ENCODE measurements at regions not wholly inside any gene's neighbourhood (a gene's known extent, or its start where the extent isn't known, plus 50 kb on each side); places are given as distances from the start of the nearest gene placed in this dataset.

DNA sequence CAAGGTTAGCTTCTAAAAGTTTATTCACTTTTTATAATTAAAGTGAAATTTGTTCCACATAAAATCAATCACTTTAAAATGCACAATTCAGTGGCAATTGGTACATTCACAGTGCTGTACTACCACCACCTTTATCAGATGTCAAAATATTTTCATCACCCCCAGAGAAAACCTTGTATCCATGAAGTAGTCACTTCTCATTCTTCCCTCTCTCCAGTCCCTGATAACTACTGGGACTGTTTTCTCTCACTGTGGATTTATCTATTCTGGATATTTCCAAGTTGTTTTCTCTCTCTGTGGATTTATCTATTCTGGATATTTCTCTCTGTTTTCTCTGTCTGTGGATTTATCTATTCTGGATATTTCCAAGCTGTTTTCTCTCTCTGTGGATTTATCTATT is 435.4 kb upstream of the CNTNAP2 start:
- TF ChIP-seq, protein P1, sequence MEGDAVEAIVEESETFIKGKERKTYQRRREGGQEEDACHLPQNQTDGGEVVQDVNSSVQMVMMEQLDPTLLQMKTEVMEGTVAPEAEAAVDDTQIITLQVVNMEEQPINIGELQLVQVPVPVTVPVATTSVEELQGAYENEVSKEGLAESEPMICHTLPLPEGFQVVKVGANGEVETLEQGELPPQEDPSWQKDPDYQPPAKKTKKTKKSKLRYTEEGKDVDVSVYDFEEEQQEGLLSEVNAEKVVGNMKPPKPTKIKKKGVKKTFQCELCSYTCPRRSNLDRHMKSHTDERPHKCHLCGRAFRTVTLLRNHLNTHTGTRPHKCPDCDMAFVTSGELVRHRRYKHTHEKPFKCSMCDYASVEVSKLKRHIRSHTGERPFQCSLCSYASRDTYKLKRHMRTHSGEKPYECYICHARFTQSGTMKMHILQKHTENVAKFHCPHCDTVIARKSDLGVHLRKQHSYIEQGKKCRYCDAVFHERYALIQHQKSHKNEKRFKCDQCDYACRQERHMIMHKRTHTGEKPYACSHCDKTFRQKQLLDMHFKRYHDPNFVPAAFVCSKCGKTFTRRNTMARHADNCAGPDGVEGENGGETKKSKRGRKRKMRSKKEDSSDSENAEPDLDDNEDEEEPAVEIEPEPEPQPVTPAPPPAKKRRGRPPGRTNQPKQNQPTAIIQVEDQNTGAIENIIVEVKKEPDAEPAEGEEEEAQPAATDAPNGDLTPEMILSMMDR (optimal IDR thresholded peaks at IDR 0.05 in 1 of 3, IDR thresholded peaks at IDR 0.05 in 1 of 3, conservative IDR thresholded peaks at IDR 0.05 in 1 of 3; ENCODE audit: extremely low read depth in 1 of 3, insufficient read depth in 2 of 3, low read length in 3 of 3), result no peak
- no peak for TF ChIP-seq EZH2 (IDR thresholded peaks at IDR 0.05; ENCODE audit: low read length)

Measured in keratinocyte (primary cell).